ENCODE measurements at regions not wholly inside any gene's neighbourhood (a gene's known extent, or its start where the extent isn't known, plus 50 kb on each side); places are given as distances from the start of the nearest gene placed in this dataset.
A peak's percentile ranks its signal among the peaks of the same experiment; 100 is the strongest.

GRCh38 chrX:43018031-43018430, 240.1 kb upstream of the PPP1R2C start:
- no peak for DNase-seq

GRCh38 chrX:43019021-43019420, 241.1 kb upstream of the PPP1R2C start:
- DNase-seq (no peak), ATAC-seq (no peak)

More at GRCh38 chrX:43018031-43018430, 240.1 kb upstream of the PPP1R2C start:
- no peak for ATAC-seq

GRCh38 chrX:43025806-43026315, 247.9 kb upstream of the PPP1R2C start:
- DNase-seq (no peak), ATAC-seq (no peak)

GRCh38 chrX:43064096-43064495, 286.1 kb upstream of the PPP1R2C start:
- no peak for DNase-seq
- no peak for ATAC-seq

- no peak for ATAC-seq
- DNase-seq: no peak
Observed at GRCh38 chrX:43065978-43066377, 288.0 kb upstream of the PPP1R2C start.

GRCh38 chrX:43068639-43069038, 290.7 kb upstream of the PPP1R2C start:
- ATAC-seq (no peak), DNase-seq (no peak)

GRCh38 chrX:43083016-43083415, 305.1 kb upstream of the PPP1R2C start:
- DNase-seq (no peak), ATAC-seq (no peak)

GRCh38 chrX:43087830-43088229, 309.9 kb upstream of the PPP1R2C start:
- no peak for ATAC-seq
- no peak for DNase-seq

GRCh38 chrX:43096830-43097229, 318.9 kb upstream of the PPP1R2C start:
- DNase-seq (no peak), ATAC-seq (no peak)

- DNase-seq (no peak), ATAC-seq (no peak)
Observed at GRCh38 chrX:43106009-43106408, 328.0 kb upstream of the PPP1R2C start.

- ATAC-seq: no peak
- no peak for DNase-seq
Observed at GRCh38 chrX:43108828-43109227, 330.9 kb upstream of the PPP1R2C start.

GRCh38 chrX:43121637-43122036, 343.7 kb upstream of the PPP1R2C start:
- ATAC-seq: no peak

GRCh38 chrX:43139645-43140044, 361.7 kb upstream of the PPP1R2C start:
- DNase-seq (no peak), ATAC-seq (no peak)

More at GRCh38 chrX:43121637-43122036, 343.7 kb upstream of the PPP1R2C start:
- no peak for DNase-seq

- ATAC-seq (no peak), DNase-seq (no peak)
Observed at GRCh38 chrX:43140582-43140981, 362.6 kb upstream of the PPP1R2C start.

- DNase-seq (no peak), ATAC-seq (no peak)
Observed at GRCh38 chrX:43141885-43142284, 363.9 kb upstream of the PPP1R2C start.

GRCh38 chrX:43148305-43148704, 370.3 kb upstream of the PPP1R2C start:
- no peak for ATAC-seq

GRCh38 chrX:43165343-43165920, 387.5 kb upstream of the PPP1R2C start:
- ATAC-seq (peak; percentile 78), DNase-seq (peak; percentile 5)

More at GRCh38 chrX:43148305-43148704, 370.3 kb upstream of the PPP1R2C start:
- no peak for DNase-seq

- no peak for DNase-seq
- ATAC-seq: no peak
Observed at GRCh38 chrX:43166874-43167273, 388.9 kb upstream of the PPP1R2C start.

GRCh38 chrX:43175434-43175833, 397.5 kb upstream of the PPP1R2C start:
- ATAC-seq (no peak), DNase-seq (no peak)

- DNase-seq: no peak
- ATAC-seq: no peak
Observed at GRCh38 chrX:43176686-43177085, 398.7 kb upstream of the PPP1R2C start.

- no peak for DNase-seq
- no peak for ATAC-seq
Observed at GRCh38 chrX:43188296-43188695, 410.3 kb upstream of the PPP1R2C start.

- DNase-seq (no peak), ATAC-seq (no peak)
Observed at GRCh38 chrX:43211570-43211969, 433.6 kb upstream of the PPP1R2C start.

- DNase-seq (no peak), ATAC-seq (no peak)
Observed at GRCh38 chrX:43218198-43218597, 437.9 kb upstream of the MAOA start.

- ATAC-seq (no peak), DNase-seq (no peak)
Observed at GRCh38 chrX:43224496-43224895, 431.6 kb upstream of the MAOA start.

Measured in stimulated activated naive CD8-positive, alpha-beta T cell treated with anti-CD3 and anti-CD28 coated beads, Interleukin-15, Interleukin-2, amounts not matched to agents 100 U/mL and 50 U/mL, for 24 hours (primary cell).